ENCODE measurements at regions not wholly inside any gene's neighbourhood (a gene's known extent, or its start where the extent isn't known, plus 50 kb on each side); places are given as distances from the start of the nearest gene placed in this dataset.

DNA sequence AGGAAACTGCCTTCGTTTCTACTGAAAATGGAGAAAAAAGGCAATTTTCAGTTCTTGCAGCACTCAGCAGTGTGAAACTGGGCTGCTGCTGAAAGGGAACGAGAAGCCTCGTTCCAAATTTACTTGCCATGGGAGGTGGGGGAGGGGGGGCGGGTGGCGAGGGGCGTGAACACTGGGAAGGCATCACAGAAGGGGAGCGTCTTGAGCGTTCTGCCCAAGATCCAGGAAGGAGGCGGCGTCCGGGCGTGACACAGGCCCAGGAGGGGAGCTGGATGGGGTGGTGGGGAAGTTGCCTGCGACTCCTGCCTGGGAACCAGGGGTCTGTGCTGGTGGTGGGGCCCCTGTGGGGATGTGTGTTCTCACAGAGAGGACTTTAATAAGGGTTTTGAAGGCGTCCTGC, 213.5 kb downstream of the CTTN start:
- Histone ChIP-seq H3K9me3 (ENCODE audit: low read depth, low read length) (no peaks in the 10 kb centered on the region), H3K4me3 (ENCODE audit: insufficient read depth, low read length) (no peak overlapping the region), H2AFZ (ENCODE audit: low read length) (no peak overlapping the region), H3K79me2 (ENCODE audit: insufficient read depth, low read length) (no peaks in the 10 kb centered on the region), H3K4me1 (ENCODE audit: insufficient read depth, low read length) (peaks cover 8% of the 10 kb centered on the region), H4K20me1 (ENCODE audit: insufficient read depth, low read length) (peaks cover 4% of the 10 kb centered on the region), H3K4me2 (ENCODE audit: insufficient read depth, low read length) (no peak overlapping the region), H3K36me3 (ENCODE audit: insufficient read depth, low read length) (no peaks in the 10 kb centered on the region), H3K27ac (ENCODE audit: low read depth, low read length) (no peak overlapping the region), H3K27me3 (ENCODE audit: insufficient read depth, low read length) (peaks cover 46% of the 10 kb centered on the region)
- peak; percentile 18 for DNase-seq (ENCODE audit: insufficient read length, low spot score, missing footprints)
- TF ChIP-seq CTCF (IDR thresholded peaks at IDR 0.05; ENCODE audit: extremely low read depth, low read depth, low read length) = no peak

GRCh38 chr11:70612459-70613141, 214.3 kb downstream of the CTTN start:
- Histone ChIP-seq H3K27ac (ENCODE audit: low read depth, low read length) (no peak overlapping the region), H3K4me3 (ENCODE audit: insufficient read depth, low read length) (no peak overlapping the region), H3K4me2 (ENCODE audit: insufficient read depth, low read length) (no peak overlapping the region), H3K27me3 (ENCODE audit: insufficient read depth, low read length) (peaks cover 45% of the 10 kb centered on the region), H3K9me3 (ENCODE audit: low read depth, low read length) (no peaks in the 10 kb centered on the region), H2AFZ (ENCODE audit: low read length) (no peak overlapping the region), H3K36me3 (ENCODE audit: insufficient read depth, low read length) (no peaks in the 10 kb centered on the region), H4K20me1 (ENCODE audit: insufficient read depth, low read length) (peaks cover 4% of the 10 kb centered on the region), H3K4me1 (ENCODE audit: insufficient read depth, low read length) (peaks cover 8% of the 10 kb centered on the region), H3K79me2 (ENCODE audit: insufficient read depth, low read length) (no peaks in the 10 kb centered on the region)
- peak; percentile 63 for DNase-seq (ENCODE audit: insufficient read length, low spot score, missing footprints)
- no peak for TF ChIP-seq CTCF (IDR thresholded peaks at IDR 0.05; ENCODE audit: extremely low read depth, low read depth, low read length)

- no peak overlapping the region for H3K4me2 ChIP-seq (ENCODE audit: insufficient read depth, low read length)
- no peaks in the 10 kb centered on the region for H3K9me3 ChIP-seq (ENCODE audit: low read depth, low read length)
Measured at GRCh38 chr11:70614034-70614681, 215.8 kb downstream of the CTTN start.

More at GRCh38 chr11:70614034-70614681, 215.8 kb downstream of the CTTN start:
- Histone ChIP-seq H3K27ac (ENCODE audit: low read depth, low read length) (no peak overlapping the region), H3K36me3 (ENCODE audit: insufficient read depth, low read length) (no peaks in the 10 kb centered on the region), H3K4me1 (ENCODE audit: insufficient read depth, low read length) (peaks cover under 1% of the 10 kb centered on the region), H4K20me1 (ENCODE audit: insufficient read depth, low read length) (peaks cover 4% of the 10 kb centered on the region), H3K27me3 (ENCODE audit: insufficient read depth, low read length) (peaks cover 31% of the 10 kb centered on the region), H3K79me2 (ENCODE audit: insufficient read depth, low read length) (no peaks in the 10 kb centered on the region), H2AFZ (ENCODE audit: low read length) (no peak overlapping the region), H3K4me3 (ENCODE audit: insufficient read depth, low read length) (no peak overlapping the region)
- TF ChIP-seq CTCF (IDR thresholded peaks at IDR 0.05; ENCODE audit: extremely low read depth, low read depth, low read length) = no peak
- no peak for DNase-seq (ENCODE audit: insufficient read length, low spot score, missing footprints)

All from osteoblast (primary cell).